H9 (cell line): ENCODE measurements at regions not wholly inside any gene's neighbourhood (a gene's known extent, or its start where the extent isn't known, plus 50 kb on each side); places are given as distances from the start of the nearest gene placed in this dataset.

Experiments
- DNase-seq: peaks from one replicate; pipeline ENCODE4 v3.0.0-alpha.2; 2017
- H2AFZ ChIP-seq: one replicate; pipeline ENCODE4 v1.6.1; 2013; ENCODE audit warnings: mild to moderate bottlenecking, low read length, control low read depth, moderate library complexity
- H2AK5ac ChIP-seq: 2 replicates; pipeline ENCODE4 v1.6.1; 2013; ENCODE audit warnings: low read length, control low read depth, mixed read lengths; ENCODE audit not compliant: insufficient read length
- H2BK120ac ChIP-seq: one replicate; pipeline ENCODE4 v1.6.1; 2013; ENCODE audit warnings: low read depth, mild to moderate bottlenecking, low read length, control low read depth, inconsistent platforms; ENCODE audit not compliant: poor library complexity, severe bottlenecking
- H2BK12ac ChIP-seq: 2 replicates; pipeline ENCODE4 v1.6.1; 2013; ENCODE audit warnings: low read length, control low read depth, mixed read lengths, low read depth; ENCODE audit not compliant: insufficient read length
- H2BK15ac ChIP-seq: 2 replicates; pipeline ENCODE4 v1.6.1; 2013; ENCODE audit warnings: low read depth, low read length, control low read depth
- H2BK20ac ChIP-seq: one replicate; pipeline ENCODE4 v1.6.1; 2013; ENCODE audit warnings: low read depth, mild to moderate bottlenecking, low read length, control low read depth, inconsistent platforms; ENCODE audit not compliant: poor library complexity, severe bottlenecking
- H2BK5ac ChIP-seq: 2 replicates; pipeline ENCODE4 v1.6.1; 2013; ENCODE audit warnings: low read length, control low read depth, mixed read lengths; ENCODE audit not compliant: insufficient read length
- H3K14ac ChIP-seq: 2 replicates; pipeline ENCODE4 v1.6.1; 2013; ENCODE audit warnings: low read length, control low read depth; ENCODE audit not compliant: insufficient read depth
- H3K18ac ChIP-seq: 2 replicates; pipeline ENCODE4 v1.6.1; 2013; ENCODE audit warnings: low read depth, mild to moderate bottlenecking, mixed read lengths, low read length, control low read depth; ENCODE audit not compliant: insufficient read length
- H3K23ac ChIP-seq: 2 replicates; pipeline ENCODE4 v1.6.1; 2013; ENCODE audit warnings: low read length, control low read depth, mixed read lengths, low read depth; ENCODE audit not compliant: insufficient read length
- H3K23me2 ChIP-seq: 2 replicates; pipeline ENCODE4 v1.6.1; 2013; ENCODE audit warnings: low read depth, mild to moderate bottlenecking, mixed read lengths, low read length, control low read depth; ENCODE audit not compliant: insufficient read length, poor library complexity, severe bottlenecking
- H3K27ac ChIP-seq: 2 replicates; pipeline ENCODE4 v1.5.1; 2013; ENCODE audit warnings: low read length, control low read depth, mixed read lengths, low read depth; ENCODE audit not compliant: insufficient read length
- H3K27me3 ChIP-seq: 2 replicates; pipeline ENCODE4 v1.6.1; 2013; ENCODE audit warnings: low read length, control low read depth, inconsistent platforms; ENCODE audit not compliant: insufficient read depth
- H3K4ac ChIP-seq: 2 replicates; pipeline ENCODE4 v1.6.1; 2013; ENCODE audit warnings: low read depth, mild to moderate bottlenecking, control low read depth, inconsistent platforms, low read length, moderate library complexity
- H3K4me1 ChIP-seq: 2 replicates; pipeline ENCODE4 v1.6.1; 2013; ENCODE audit warnings: low read length, control low read depth, inconsistent platforms; ENCODE audit not compliant: insufficient read depth
- H3K4me2 ChIP-seq: 2 replicates; pipeline ENCODE4 v1.6.1; 2013; ENCODE audit warnings: low read length, control low read depth, mixed read lengths; ENCODE audit not compliant: insufficient read length, insufficient read depth
- H3K56ac ChIP-seq: 2 replicates; pipeline ENCODE4 v1.6.1; 2013; ENCODE audit warnings: low read depth, mild to moderate bottlenecking, mixed read lengths, low read length, control low read depth; ENCODE audit not compliant: insufficient read length
- H3K79me1 ChIP-seq: 2 replicates; pipeline ENCODE4 v1.6.1; 2013; ENCODE audit warnings: low read depth, mild to moderate bottlenecking, moderate library complexity, low read length, control low read depth, inconsistent platforms; ENCODE audit not compliant: insufficient read depth, poor library complexity, severe bottlenecking
- H3K79me2 ChIP-seq: 2 replicates; pipeline ENCODE4 v1.6.1; 2013; ENCODE audit warnings: low read length, control low read depth, inconsistent platforms; ENCODE audit not compliant: insufficient read depth
- H3K9ac ChIP-seq: 2 replicates; pipeline ENCODE4 v1.6.1; 2013; ENCODE audit warnings: low read length, control low read depth, mixed read lengths; ENCODE audit not compliant: insufficient read length; ENCODE audit errors: extremely low read depth
- H3K9me3 ChIP-seq: one replicate; pipeline ENCODE4 v1.6.1; 2013; ENCODE audit warnings: low read depth, low read length, inconsistent platforms; ENCODE audit not compliant: control insufficient read depth
- H3T11ph ChIP-seq: one replicate; pipeline ENCODE4 v1.6.1; 2013; ENCODE audit warnings: mild to moderate bottlenecking, low read length, control low read depth, inconsistent platforms
- H4K20me1 ChIP-seq: one replicate; pipeline ENCODE4 v1.6.1; 2013; ENCODE audit not compliant: control insufficient read depth, insufficient read length, insufficient read depth
- H4K5ac ChIP-seq: 2 replicates; pipeline ENCODE4 v1.6.1; 2013; ENCODE audit warnings: low read depth, mild to moderate bottlenecking, mixed read lengths, low read length, control low read depth; ENCODE audit not compliant: insufficient read length
- H4K8ac ChIP-seq: replicated peaks from 2 replicates; pipeline ENCODE4 v1.6.1; 2013; ENCODE audit warnings: low read length, control low read depth, mixed read lengths, low read depth; ENCODE audit not compliant: insufficient read length
- H4K91ac ChIP-seq: 2 replicates; pipeline ENCODE4 v1.6.1; 2013; ENCODE audit warnings: low read depth, mild to moderate bottlenecking, moderate library complexity, mixed read lengths, low read length, control low read depth; ENCODE audit not compliant: insufficient read length
- H3K27ac Mint-ChIP-seq, 3 experiments: 2 replicates in 2 of 3; 3 replicates in 1 of 3; pipeline ENCODE4 v1.8.0; 2020 to 2021; ENCODE audit warnings: mixed read lengths in 3 of 3, mild to moderate bottlenecking in 1 of 3, moderate library complexity in 1 of 3
- H3K27me3 Mint-ChIP-seq: 2 replicates; pipeline ENCODE4 v1.8.0; 2021; ENCODE audit warnings: low read depth, mild to moderate bottlenecking, moderate library complexity, mixed read lengths
- H3K36me3 Mint-ChIP-seq, 3 experiments: 2 replicates in 2 of 3; 3 replicates in 1 of 3; pipeline ENCODE4 v1.8.0; 2020 to 2021; ENCODE audit warnings: low read depth in 3 of 3, mixed read lengths in 3 of 3; ENCODE audit not compliant: insufficient read depth in 1 of 3
- H3K4me1 Mint-ChIP-seq, 2 experiments: 2 replicates each; pipeline ENCODE4 v1.8.0; 2020; ENCODE audit warnings: mixed read lengths in 2 of 2
- H3K4me3 Mint-ChIP-seq, 2 experiments: 2 replicates in 1 of 2; 3 replicates in 1 of 2; pipeline ENCODE4 v1.8.0; 2020 to 2021; ENCODE audit warnings: mild to moderate bottlenecking in 2 of 2, mixed read lengths in 2 of 2, moderate library complexity in 1 of 2
- H3K9me3 Mint-ChIP-seq, 2 experiments: 2 replicates in 1 of 2; 3 replicates in 1 of 2; pipeline ENCODE4 v1.8.0; 2020; ENCODE audit warnings: mild to moderate bottlenecking in 2 of 2, mixed read lengths in 2 of 2, moderate library complexity in 1 of 2
- TF ChIP-seq, protein P1 (sequence below): fragments of 200-600 bp; sonication (generic); conservative IDR thresholded peaks from 3 replicates; pipeline ENCODE4 v1.8.0; 2021; ENCODE audit warnings: antibody characterized with exemption, mild to moderate bottlenecking

DNA sequence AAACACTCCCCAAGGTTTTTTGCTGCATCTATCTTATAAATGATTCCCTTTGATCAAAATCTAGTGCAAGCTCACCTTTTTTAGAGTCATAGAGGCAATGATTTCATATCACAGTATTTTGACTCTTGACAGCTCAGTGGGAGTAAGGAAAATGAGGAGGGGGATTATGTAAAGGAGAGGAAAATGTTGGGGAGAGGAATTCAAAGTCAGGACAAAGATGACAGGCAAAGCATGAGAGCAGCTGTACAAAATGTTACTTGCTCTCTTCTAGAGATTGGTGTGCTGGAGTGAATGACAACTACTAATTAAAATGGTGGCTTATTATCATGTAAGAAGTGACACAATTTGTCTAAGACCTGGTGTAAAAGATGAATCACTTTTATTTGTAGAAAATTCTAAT is 644.6 kb upstream of the CHORDC1 start:
- DNase-seq: no peak
- Mint-ChIP-seq H3K4me3 (no peak overlapping the region), H3K36me3 (no peaks in the 10 kb centered on the region; a peak in 1 of 7 replicates), H3K9me3 (no peaks in the 10 kb centered on the region), H3K27ac (no peak overlapping the region), H3K4me1 (no peaks in the 10 kb centered on the region), H3K27me3 (no peaks in the 10 kb centered on the region)
- Histone ChIP-seq H4K91ac (no peak overlapping the region), H2BK12ac (no peak overlapping the region), H3K27ac (no peak overlapping the region), H2BK15ac (no peak overlapping the region), H2AK5ac (no peak overlapping the region), H3K4me2 (no peak overlapping the region), H3K56ac (no peak overlapping the region), H3K9ac (no peak overlapping the region), H3T11ph (no peak overlapping the region), H2AFZ (no peak overlapping the region), H3K18ac (no peak overlapping the region), H3K27me3 (no peaks in the 10 kb centered on the region), H4K5ac (no peak overlapping the region), H3K9me3 (no peaks in the 10 kb centered on the region), H4K20me1 (no peaks in the 10 kb centered on the region), H4K8ac (no peak overlapping the region), H2BK5ac (no peak overlapping the region), H2BK20ac (no peak overlapping the region), H3K4ac (no peak overlapping the region), H3K4me1 (no peaks in the 10 kb centered on the region), H3K23me2 (no peaks in the 10 kb centered on the region), H3K79me2 (no peaks in the 10 kb centered on the region), H3K79me1 (no peaks in the 10 kb centered on the region), H2BK120ac (no peak overlapping the region), H3K14ac (no peak overlapping the region), H3K23ac (no peak overlapping the region)
- TF ChIP-seq, protein P1, sequence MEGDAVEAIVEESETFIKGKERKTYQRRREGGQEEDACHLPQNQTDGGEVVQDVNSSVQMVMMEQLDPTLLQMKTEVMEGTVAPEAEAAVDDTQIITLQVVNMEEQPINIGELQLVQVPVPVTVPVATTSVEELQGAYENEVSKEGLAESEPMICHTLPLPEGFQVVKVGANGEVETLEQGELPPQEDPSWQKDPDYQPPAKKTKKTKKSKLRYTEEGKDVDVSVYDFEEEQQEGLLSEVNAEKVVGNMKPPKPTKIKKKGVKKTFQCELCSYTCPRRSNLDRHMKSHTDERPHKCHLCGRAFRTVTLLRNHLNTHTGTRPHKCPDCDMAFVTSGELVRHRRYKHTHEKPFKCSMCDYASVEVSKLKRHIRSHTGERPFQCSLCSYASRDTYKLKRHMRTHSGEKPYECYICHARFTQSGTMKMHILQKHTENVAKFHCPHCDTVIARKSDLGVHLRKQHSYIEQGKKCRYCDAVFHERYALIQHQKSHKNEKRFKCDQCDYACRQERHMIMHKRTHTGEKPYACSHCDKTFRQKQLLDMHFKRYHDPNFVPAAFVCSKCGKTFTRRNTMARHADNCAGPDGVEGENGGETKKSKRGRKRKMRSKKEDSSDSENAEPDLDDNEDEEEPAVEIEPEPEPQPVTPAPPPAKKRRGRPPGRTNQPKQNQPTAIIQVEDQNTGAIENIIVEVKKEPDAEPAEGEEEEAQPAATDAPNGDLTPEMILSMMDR: no peak
